Activated T-helper 2 cell treated with anti-CD3 and anti-CD28 coated beads, Interferon-gamma antibody, Interleukin-2, Interleukin-4, amounts not matched to agents 10 μg/mL and 5 μg/mL and 100 μg/mL, durations not matched to agents 14 hours and 24 hours and 36 hours (primary cell): ENCODE measurements at regions not wholly inside any gene's neighbourhood (a gene's known extent, or its start where the extent isn't known, plus 50 kb on each side); places are given as distances from the start of the nearest gene placed in this dataset.
"Not testable (repeated sequence)": the region's sequence is repeated elsewhere in the genome, so short reads cannot be mapped to it uniquely, and the experiment has no call there.

Experiments used
- DNase-seq: peaks from one replicate; pipeline ENCODE4 v3.0.0; 2021; ENCODE audit warnings: low spot score
- H3K27ac Mint-ChIP-seq: one replicate; pipeline ENCODE4 v1.8.0; 2021; ENCODE audit warnings: mixed read lengths
- H3K27me3 Mint-ChIP-seq: one replicate; pipeline ENCODE4 v1.8.0; 2021; ENCODE audit warnings: low read depth, mixed read lengths
- H3K36me3 Mint-ChIP-seq: one replicate; pipeline ENCODE4 v1.8.0; 2021; ENCODE audit warnings: low read depth, mixed read lengths
- H3K4me1 Mint-ChIP-seq: one replicate; pipeline ENCODE4 v1.8.0; 2021; ENCODE audit warnings: low read depth, mixed read lengths
- H3K4me3 Mint-ChIP-seq: one replicate; pipeline ENCODE4 v1.8.0; 2021; ENCODE audit warnings: low read depth, mild to moderate bottlenecking, moderate library complexity, mixed read lengths
- H3K9me3 Mint-ChIP-seq: one replicate; pipeline ENCODE4 v1.8.0; 2021; ENCODE audit warnings: mixed read lengths
- intact Hi-C: fragments of 100-400 bp; cut with micrococcal nuclease; formaldehyde crosslinking; loops from one replicate; pipeline ENCODE4 v1.15.1; 2023

DNA sequence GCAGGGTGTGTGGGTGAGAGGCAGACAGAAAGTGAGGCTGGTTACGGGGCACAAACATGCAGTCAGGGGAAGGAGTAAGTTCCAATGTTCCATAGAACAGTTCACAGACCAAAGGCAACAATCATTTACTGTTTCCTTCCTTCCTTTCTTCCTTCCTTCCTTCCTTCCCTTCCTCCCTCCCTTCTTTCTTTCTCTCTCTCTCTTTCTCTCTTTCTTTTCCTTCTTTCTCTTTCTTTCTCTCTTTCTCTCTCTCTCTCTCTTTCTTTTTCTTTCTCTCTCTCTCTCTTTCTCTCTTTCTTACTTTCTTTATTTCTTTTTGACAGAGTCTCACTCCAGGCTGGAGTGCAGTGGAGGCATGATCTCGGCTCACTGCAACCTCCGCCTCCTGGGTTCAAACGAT lies 125.8 kb upstream of the LPCAT1 start:
- Mint-ChIP-seq H3K27me3 (peaks cover 47% of the 10 kb centered on the region), H3K4me1 (peaks cover 2% of the 10 kb centered on the region), H3K4me3 (no peak overlapping the region), H3K36me3 (no peaks in the 10 kb centered on the region), H3K9me3 (no peaks in the 10 kb centered on the region), H3K27ac (no peak overlapping the region)
- intact Hi-C loops, result loop anchor here (10.0 kb wide), 3 partner anchors 125 to 725 kb away; partner anchors contain the start of gene LPCAT1
- no peak for DNase-seq

DNA sequence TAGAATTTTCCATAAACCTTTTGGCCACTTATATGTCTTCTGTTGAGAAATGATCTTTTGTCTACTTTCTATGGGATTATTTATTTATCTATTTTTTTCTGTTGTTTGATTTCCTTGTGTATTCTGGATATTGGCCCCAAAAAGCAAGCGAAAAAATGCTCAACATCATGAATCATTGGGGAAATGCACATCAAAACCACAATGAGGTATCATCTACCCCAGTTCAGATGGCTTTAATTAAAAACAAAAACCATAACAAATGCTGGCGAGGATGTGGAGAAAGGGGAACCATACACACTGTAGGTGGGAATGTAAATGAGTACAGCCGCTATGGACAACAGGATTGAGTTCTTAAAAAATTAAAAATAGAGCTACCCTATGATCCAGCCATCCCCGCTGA lies 125.0 kb upstream of the LPCAT1 start:
- Mint-ChIP-seq H3K27ac (no peak overlapping the region), H3K4me1 (peaks cover 6% of the 10 kb centered on the region), H3K36me3 (no peaks in the 10 kb centered on the region), H3K4me3 (no peak overlapping the region), H3K27me3 (peaks cover 52% of the 10 kb centered on the region), H3K9me3 (no peaks in the 10 kb centered on the region)
- DNase-seq, result no peak
- intact Hi-C loops, result loop anchor here (10.0 kb wide), 3 partner anchors 124 to 724 kb away; partner anchors contain the start of gene LPCAT1

- intact Hi-C loops, result loop anchor here (10.0 kb wide), 3 partner anchors 123 to 723 kb away; partner anchors contain the start of gene LPCAT1
- Mint-ChIP-seq H3K9me3 (no peaks in the 10 kb centered on the region), H3K4me1 (peaks cover 4% of the 10 kb centered on the region), H3K27ac (no peak overlapping the region), H3K27me3 (peaks cover 52% of the 10 kb centered on the region), H3K36me3 (no peaks in the 10 kb centered on the region), H3K4me3 (no peak overlapping the region)
- no peak for DNase-seq
Measured at GRCh38 chr5:1647580-1647979, 123.8 kb upstream of the LPCAT1 start.

- peak overlapping the region; percentile 5 for H3K4me3 Mint-ChIP-seq
- no peak overlapping the region for H3K27ac Mint-ChIP-seq
- intact Hi-C loops, result loop anchor here (1.0 to 10.0 kb wide), 6 partner anchors 53 to 720 kb away; partner anchors contain the start of gene LPCAT1
- H3K4me1 Mint-ChIP-seq, result peaks cover 10% of the 10 kb centered on the region
- DNase-seq, result peak; percentile 64
- peaks cover 45% of the 10 kb centered on the region for H3K27me3 Mint-ChIP-seq
- H3K9me3 Mint-ChIP-seq, result no peaks in the 10 kb centered on the region
- H3K36me3 Mint-ChIP-seq, result no peaks in the 10 kb centered on the region
Measured at GRCh38 chr5:1644810-1645571, 121.2 kb upstream of the LPCAT1 start.

- H3K4me3 Mint-ChIP-seq, result not testable (repeated sequence)
Measured at GRCh38 chr5:1644393-1644809, 120.6 kb upstream of the LPCAT1 start.

GRCh38 chr5:1643651-1644392 lies 120.1 kb upstream of the LPCAT1 start:
- no peak overlapping the region for H3K4me3 Mint-ChIP-seq
- peaks cover 10% of the 10 kb centered on the region for H3K4me1 Mint-ChIP-seq

More at GRCh38 chr5:1644393-1644809, 120.6 kb upstream of the LPCAT1 start:
- Mint-ChIP-seq H3K27me3 (peaks cover 41% of the 10 kb centered on the region), H3K4me1 (peaks cover 10% of the 10 kb centered on the region)
- H3K9me3 Mint-ChIP-seq, H3K27ac Mint-ChIP-seq, DNase-seq, H3K36me3 Mint-ChIP-seq: not testable (repeated sequence)
- intact Hi-C loops, result loop anchor here (2.0 to 10.0 kb wide), 5 partner anchors 52 to 720 kb away; partner anchors contain the start of gene LPCAT1

GRCh38 chr5:1642621-1643061 lies 118.9 kb upstream of the LPCAT1 start:
- Mint-ChIP-seq H3K36me3 (no peaks in the 10 kb centered on the region), H3K9me3 (no peaks in the 10 kb centered on the region), H3K4me1 (peaks cover 10% of the 10 kb centered on the region), H3K4me3 (no peak overlapping the region), H3K27ac (no peak overlapping the region), H3K27me3 (peaks cover 34% of the 10 kb centered on the region)
- no peak for DNase-seq
- intact Hi-C loops, result loop anchor here (5.0 to 10.0 kb wide), 4 partner anchors 50 to 718 kb away; partner anchors contain the start of gene LPCAT1

More at GRCh38 chr5:1643651-1644392, 120.1 kb upstream of the LPCAT1 start:
- Mint-ChIP-seq H3K27me3 (peaks cover 37% of the 10 kb centered on the region), H3K36me3 (no peaks in the 10 kb centered on the region), H3K9me3 (no peaks in the 10 kb centered on the region), H3K27ac (no peak overlapping the region)
- no peak for DNase-seq
- intact Hi-C loops, result loop anchor here (2.0 to 10.0 kb wide), 5 partner anchors 52 to 719 kb away; partner anchors contain the start of gene LPCAT1

GRCh38 chr5:1642221-1642620 lies 118.5 kb upstream of the LPCAT1 start:
- H3K4me1 Mint-ChIP-seq, result peaks cover 10% of the 10 kb centered on the region
- H3K27me3 Mint-ChIP-seq, result peaks cover 34% of the 10 kb centered on the region
- intact Hi-C loops, result loop anchor here (5.0 to 10.0 kb wide), 4 partner anchors 50 to 717 kb away; partner anchors contain the start of gene LPCAT1
- DNase-seq, result no peak
- H3K27ac Mint-ChIP-seq, result no peak overlapping the region
- H3K4me3 Mint-ChIP-seq, result no peak overlapping the region
- no peaks in the 10 kb centered on the region for H3K9me3 Mint-ChIP-seq
- no peaks in the 10 kb centered on the region for H3K36me3 Mint-ChIP-seq

DNA sequence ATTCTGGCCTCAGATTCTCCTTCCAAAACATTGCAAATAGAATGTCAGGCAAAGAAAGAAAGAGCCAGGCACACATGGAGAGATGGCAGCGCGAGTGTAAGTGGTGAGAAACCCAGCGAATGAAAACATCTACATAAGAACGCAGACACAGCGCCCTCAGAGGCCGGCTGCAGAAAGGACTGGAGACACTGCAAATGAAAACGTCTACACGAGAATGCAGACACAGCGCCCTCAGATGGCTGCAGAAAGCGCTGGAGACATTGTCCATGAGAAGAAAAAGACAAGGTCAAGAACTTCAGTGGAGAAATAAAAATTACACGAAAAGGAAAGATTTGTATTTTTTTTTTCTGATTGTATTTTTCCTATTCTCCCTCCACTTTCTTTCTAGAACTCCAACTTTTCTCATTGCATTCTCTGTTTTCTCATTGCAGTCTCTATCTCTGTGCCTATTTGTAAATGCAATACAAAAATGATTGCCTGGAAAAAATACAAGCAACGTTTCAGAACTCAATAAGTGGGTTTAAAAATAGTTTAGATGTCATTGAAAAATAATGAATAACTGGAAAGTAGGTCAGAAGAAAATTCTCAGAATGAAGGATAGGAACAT lies 117.9 kb upstream of the LPCAT1 start:
- Mint-ChIP-seq H3K27ac (no peak overlapping the region), H3K36me3 (no peaks in the 10 kb centered on the region), H3K9me3 (no peaks in the 10 kb centered on the region), H3K4me1 (peaks cover 10% of the 10 kb centered on the region), H3K4me3 (no peak overlapping the region), H3K27me3 (peaks cover 34% of the 10 kb centered on the region)
- intact Hi-C loops, result loop anchor here (1.0 to 10.0 kb wide), 5 partner anchors 49 to 717 kb away; partner anchors contain the start of gene LPCAT1
- peak; percentile 75 for DNase-seq

- peaks cover 10% of the 10 kb centered on the region for H3K4me1 Mint-ChIP-seq
- peaks cover 31% of the 10 kb centered on the region for H3K27me3 Mint-ChIP-seq
- no peaks in the 10 kb centered on the region for H3K9me3 Mint-ChIP-seq
- intact Hi-C loops, result loop anchor here (1.0 to 10.0 kb wide), 5 partner anchors 49 to 716 kb away; partner anchors contain the start of gene LPCAT1
- no peaks in the 10 kb centered on the region for H3K36me3 Mint-ChIP-seq
- no peak overlapping the region for H3K27ac Mint-ChIP-seq
- no peak overlapping the region for H3K4me3 Mint-ChIP-seq
- DNase-seq, result no peak
Measured at GRCh38 chr5:1641041-1641440, 117.3 kb upstream of the LPCAT1 start.

DNA sequence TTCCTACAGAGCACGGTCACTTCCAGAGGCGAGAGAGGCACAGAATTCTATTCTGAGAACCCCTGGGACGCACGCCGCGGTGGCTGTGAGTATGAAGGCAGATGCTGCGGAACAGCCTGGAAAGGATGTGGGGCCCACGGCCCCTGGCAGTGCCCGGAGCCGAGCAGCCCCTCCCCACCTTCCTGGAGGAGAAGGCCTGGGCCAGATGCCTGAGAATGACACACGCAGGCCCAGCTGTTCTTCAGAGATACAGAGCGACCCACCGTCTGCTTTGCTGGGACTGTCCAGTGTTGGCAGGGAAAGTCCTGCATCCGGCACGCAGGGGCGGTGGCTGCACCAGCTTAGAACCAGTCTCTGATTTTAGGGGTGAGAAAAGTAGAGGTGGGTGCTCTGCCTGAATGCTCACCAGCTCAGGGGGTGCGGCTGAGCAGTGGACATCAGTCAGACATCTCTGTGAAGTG lies 116.7 kb upstream of the LPCAT1 start:
- no peak overlapping the region for H3K4me3 Mint-ChIP-seq
- DNase-seq, result no peak
- peaks cover 15% of the 10 kb centered on the region for H3K4me1 Mint-ChIP-seq
- H3K36me3 Mint-ChIP-seq, result no peaks in the 10 kb centered on the region
- intact Hi-C loops, result loop anchor here (5.0 to 10.0 kb wide), 4 partner anchors 48 to 716 kb away; partner anchors contain the start of gene LPCAT1
- peaks cover 25% of the 10 kb centered on the region for H3K27me3 Mint-ChIP-seq
- H3K27ac Mint-ChIP-seq, result no peak overlapping the region
- H3K9me3 Mint-ChIP-seq, result no peaks in the 10 kb centered on the region

DNA sequence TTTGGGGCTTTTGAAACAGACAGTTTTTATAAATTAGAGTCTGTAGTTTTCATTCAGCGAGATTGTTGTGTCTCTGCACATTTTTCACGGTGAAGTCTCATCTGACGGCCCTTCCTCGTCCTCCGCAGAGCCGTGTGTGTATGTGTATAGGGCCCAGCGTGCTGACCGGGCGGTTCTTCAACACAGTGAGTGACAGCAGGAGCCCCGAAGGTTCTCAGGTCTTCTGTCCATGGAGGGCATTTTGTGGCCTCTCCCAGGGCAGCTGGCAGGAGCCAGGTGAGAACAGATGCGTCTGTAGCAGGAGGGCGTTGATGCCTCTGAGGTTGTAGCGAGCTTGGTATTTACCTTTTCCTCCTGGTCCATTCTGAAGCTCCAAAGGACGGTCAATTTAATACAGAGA lies 116.0 kb upstream of the LPCAT1 start:
- H3K36me3 Mint-ChIP-seq, result no peaks in the 10 kb centered on the region
- H3K4me1 Mint-ChIP-seq, result peaks cover 19% of the 10 kb centered on the region
- no peak overlapping the region for H3K27ac Mint-ChIP-seq
- no peak for DNase-seq
- no peaks in the 10 kb centered on the region for H3K9me3 Mint-ChIP-seq
- intact Hi-C loops, result loop anchor here (5.0 to 10.0 kb wide), 4 partner anchors 47 to 715 kb away; partner anchors contain the start of gene LPCAT1
- no peak overlapping the region for H3K4me3 Mint-ChIP-seq
- peaks cover 19% of the 10 kb centered on the region for H3K27me3 Mint-ChIP-seq
